ACC112 (cell line): ENCODE measurements at regions not wholly inside any gene's neighbourhood (a gene's known extent, or its start where the extent isn't known, plus 50 kb on each side); places are given as distances from the start of the nearest gene placed in this dataset.

Source experiments
- H2AFZ ChIP-seq: fragments of 200-600 bp; sonication (generic); one replicate; pipeline ENCODE4 v1.6.0; 2017; ENCODE audit warnings: antibody characterized with exemption, low read length; ENCODE audit not compliant: unreplicated experiment
- H3K27ac ChIP-seq: fragments of 200-600 bp; sonication (generic); 2 replicates; pipeline ENCODE4 v1.5.1; 2014; ENCODE audit warnings: low read depth, mild to moderate bottlenecking, antibody characterized with exemption, low read length, moderate library complexity
- H3K27me3 ChIP-seq: fragments of 200-600 bp; sonication (generic); 2 replicates; pipeline ENCODE4 v1.6.1; 2014; ENCODE audit warnings: mild to moderate bottlenecking, antibody characterized with exemption, low read length, moderate library complexity, mixed read lengths; ENCODE audit not compliant: insufficient read depth
- H3K36me3 ChIP-seq: fragments of 200-600 bp; sonication (generic); 2 replicates; pipeline ENCODE4 v1.6.1; 2016; ENCODE audit warnings: mild to moderate bottlenecking, antibody characterized with exemption, low read length, moderate library complexity, mixed read lengths; ENCODE audit not compliant: insufficient read depth
- H3K4me1 ChIP-seq: fragments of 200-600 bp; sonication (generic); one replicate; pipeline ENCODE4 v1.6.1; 2016; ENCODE audit warnings: low read length, mixed read lengths; ENCODE audit not compliant: insufficient read depth, unreplicated experiment, control insufficient read depth
- H3K4me3 ChIP-seq: fragments of 200-600 bp; sonication (generic); 2 replicates; pipeline ENCODE4 v1.5.1; 2014; ENCODE audit warnings: mild to moderate bottlenecking, low read depth, low read length
- H3K79me2 ChIP-seq: fragments of 200-600 bp; sonication (generic); one replicate; pipeline ENCODE4 v1.6.0; 2016; ENCODE audit warnings: low read length; ENCODE audit not compliant: control insufficient read depth, unreplicated experiment, insufficient read depth

DNA sequence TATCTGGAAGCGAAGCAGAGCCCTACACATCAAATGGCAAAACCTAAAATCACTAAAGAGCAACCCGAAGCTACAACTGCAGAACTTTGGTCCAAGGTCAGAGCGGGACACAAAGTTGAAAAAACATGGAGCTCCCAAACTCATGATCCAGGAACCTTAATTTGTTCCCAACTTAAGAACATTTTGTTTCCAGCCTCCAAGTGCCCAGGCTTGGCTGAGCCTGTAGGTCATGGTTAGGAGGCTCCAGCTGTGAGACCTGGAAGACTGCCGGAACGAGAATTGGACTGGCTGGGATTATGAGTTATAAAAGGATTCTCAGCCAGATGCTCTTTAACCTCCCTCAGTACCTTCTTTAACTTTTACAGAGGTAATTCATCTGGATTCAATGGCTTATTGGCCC, 349.1 kb upstream of the DDX53 start:
- no peak overlapping the region for H3K4me3 ChIP-seq
- no peak overlapping the region for H2AFZ ChIP-seq
- no peak overlapping the region for H3K27ac ChIP-seq

DNA sequence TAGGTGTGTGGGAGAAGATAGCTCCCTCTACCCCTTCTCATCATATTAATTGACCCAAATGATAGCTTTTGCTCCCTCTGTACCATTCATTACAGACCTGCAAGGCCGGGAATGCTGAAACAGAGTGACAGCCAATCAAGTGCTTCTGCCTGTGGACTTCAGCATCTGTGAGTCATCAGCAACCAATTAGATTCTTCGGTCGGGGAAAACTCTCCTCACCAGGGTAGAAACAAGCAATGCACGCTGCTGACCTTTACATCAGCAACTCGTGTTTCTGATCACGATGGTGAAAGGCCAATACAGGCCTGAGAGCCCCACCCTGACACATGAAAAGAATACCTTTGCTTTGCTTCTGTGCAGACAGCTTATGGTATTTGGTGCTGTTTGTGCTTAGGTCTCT, 347.2 kb upstream of the DDX53 start:
- Histone ChIP-seq H3K4me3 (no peak overlapping the region), H3K79me2 (no peaks in the 10 kb centered on the region), H3K27ac (no peak overlapping the region), H3K36me3 (no peaks in the 10 kb centered on the region), H2AFZ (no peak overlapping the region), H3K4me1 (no peaks in the 10 kb centered on the region), H3K27me3 (no peaks in the 10 kb centered on the region)

More for the DNA sequence above, 349.1 kb upstream of the DDX53 start:
- H3K36me3 ChIP-seq = no peaks in the 10 kb centered on the region
- H3K79me2 ChIP-seq = no peaks in the 10 kb centered on the region
- no peaks in the 10 kb centered on the region for H3K27me3 ChIP-seq
- no peaks in the 10 kb centered on the region for H3K4me1 ChIP-seq

DNA sequence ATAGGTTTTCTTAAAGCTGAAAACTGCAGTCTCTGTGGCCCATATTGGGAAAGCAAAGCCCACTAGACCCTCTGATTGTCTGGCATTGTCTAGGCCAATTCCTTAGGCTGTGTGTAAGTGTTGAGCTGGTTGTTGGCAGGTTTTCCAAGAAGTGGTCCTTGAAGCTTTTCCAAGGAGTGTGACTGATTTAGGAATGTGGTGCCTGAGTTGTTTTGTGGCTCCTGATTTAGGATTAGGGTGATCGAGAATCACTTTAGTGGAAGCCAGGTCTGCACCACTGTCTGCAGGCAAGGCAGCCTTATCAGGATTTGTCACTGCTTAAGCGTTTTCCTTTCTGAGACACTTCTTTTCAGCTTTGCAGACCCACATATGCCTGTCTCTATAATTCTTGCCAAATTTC, 339.0 kb upstream of the DDX53 start:
- Histone ChIP-seq H3K4me3 (no peak overlapping the region), H3K4me1 (no peaks in the 10 kb centered on the region), H3K36me3 (no peaks in the 10 kb centered on the region), H3K27me3 (no peaks in the 10 kb centered on the region), H3K27ac (no peak overlapping the region), H2AFZ (no peak overlapping the region), H3K79me2 (no peaks in the 10 kb centered on the region)

DNA sequence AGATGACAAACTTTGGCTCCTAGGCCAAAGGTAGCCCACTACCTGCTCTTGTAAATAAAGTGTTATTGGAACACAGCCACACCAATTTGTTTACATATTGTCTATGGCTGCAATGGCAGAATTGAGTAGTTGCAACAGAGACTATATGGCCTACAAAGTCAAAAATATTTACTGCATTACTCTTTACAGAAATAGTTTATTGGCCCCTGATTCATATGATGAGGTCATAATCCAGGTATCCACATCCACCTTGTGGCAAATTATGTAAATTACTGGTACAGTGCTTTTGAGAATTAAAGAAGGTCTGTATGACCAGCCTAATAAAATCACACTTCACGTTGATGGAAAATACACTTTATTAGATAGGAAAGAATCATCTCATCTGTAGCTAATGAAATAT, 337.0 kb upstream of the DDX53 start:
- no peaks in the 10 kb centered on the region for H3K4me1 ChIP-seq
- no peak overlapping the region for H3K4me3 ChIP-seq
- H2AFZ ChIP-seq = no peak overlapping the region
- H3K36me3 ChIP-seq = no peaks in the 10 kb centered on the region
- no peaks in the 10 kb centered on the region for H3K27me3 ChIP-seq
- H3K27ac ChIP-seq = no peak overlapping the region
- no peaks in the 10 kb centered on the region for H3K79me2 ChIP-seq

DNA sequence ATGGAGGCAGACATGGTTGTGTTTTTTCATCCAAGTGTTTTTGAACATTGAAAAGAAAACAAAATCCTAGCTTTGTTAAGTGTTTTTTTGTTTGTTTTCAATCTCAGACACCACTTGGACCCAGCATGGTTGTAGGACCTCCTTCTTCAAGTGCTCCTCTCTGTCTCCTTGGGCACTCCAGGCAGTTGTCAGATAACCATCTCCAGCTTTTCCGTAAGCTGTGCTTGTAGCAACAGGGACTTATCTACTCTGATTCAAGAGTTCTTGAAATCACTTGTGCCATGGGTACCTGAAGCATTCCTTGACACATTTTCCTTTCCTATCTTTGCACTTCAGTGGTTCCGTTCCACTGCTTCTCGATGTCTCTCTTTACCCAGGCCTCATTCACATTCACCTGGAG, 334.9 kb upstream of the DDX53 start:
- Histone ChIP-seq H2AFZ (no peak overlapping the region), H3K27ac (no peak overlapping the region), H3K79me2 (no peaks in the 10 kb centered on the region), H3K4me1 (no peaks in the 10 kb centered on the region), H3K4me3 (no peak overlapping the region), H3K27me3 (no peaks in the 10 kb centered on the region), H3K36me3 (no peaks in the 10 kb centered on the region)

DNA sequence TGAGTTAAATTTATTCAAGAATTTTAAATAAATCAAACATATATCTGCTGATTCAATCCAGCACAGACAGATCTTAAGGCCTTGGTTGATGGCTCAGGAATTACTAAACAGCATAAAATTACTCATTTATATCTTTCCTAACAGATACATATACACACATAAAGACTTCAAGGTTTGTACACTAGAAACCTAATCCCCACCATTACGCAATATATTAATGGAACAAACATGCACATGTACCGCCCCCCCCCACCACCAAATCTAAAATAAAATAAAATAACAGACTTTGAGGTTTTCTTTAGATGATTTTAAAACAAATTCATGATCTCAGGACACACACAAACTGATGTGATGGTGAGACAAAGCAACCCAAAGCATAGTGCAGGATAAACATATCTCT, 333.9 kb upstream of the DDX53 start:
- Histone ChIP-seq H3K27me3 (no peaks in the 10 kb centered on the region), H2AFZ (no peak overlapping the region), H3K4me3 (no peak overlapping the region), H3K36me3 (no peaks in the 10 kb centered on the region), H3K4me1 (no peaks in the 10 kb centered on the region), H3K79me2 (no peaks in the 10 kb centered on the region), H3K27ac (no peak overlapping the region)

DNA sequence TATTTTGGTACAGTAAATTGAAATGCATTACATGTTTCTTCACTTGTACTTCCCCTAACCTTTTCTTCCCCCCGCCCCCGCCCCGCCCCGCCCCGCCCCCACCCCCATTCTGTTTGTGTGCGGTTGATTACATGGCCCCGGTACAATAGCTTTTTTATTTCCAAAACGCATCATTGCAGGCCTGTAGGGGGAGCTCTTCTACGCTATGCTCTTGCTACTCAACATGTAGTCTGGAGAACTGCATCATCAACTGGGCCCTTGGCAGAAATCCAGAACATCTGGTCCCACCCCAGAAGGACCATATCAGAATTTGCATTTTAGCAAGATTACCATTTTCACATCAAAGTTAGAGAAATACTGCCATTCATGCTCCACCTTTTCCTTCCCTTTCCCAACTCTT, 333.3 kb upstream of the DDX53 start:
- Histone ChIP-seq H3K79me2 (no peaks in the 10 kb centered on the region), H3K4me1 (no peaks in the 10 kb centered on the region), H3K27me3 (no peaks in the 10 kb centered on the region), H3K4me3 (no peak overlapping the region), H2AFZ (no peak overlapping the region), H3K27ac (no peak overlapping the region), H3K36me3 (no peaks in the 10 kb centered on the region)

DNA sequence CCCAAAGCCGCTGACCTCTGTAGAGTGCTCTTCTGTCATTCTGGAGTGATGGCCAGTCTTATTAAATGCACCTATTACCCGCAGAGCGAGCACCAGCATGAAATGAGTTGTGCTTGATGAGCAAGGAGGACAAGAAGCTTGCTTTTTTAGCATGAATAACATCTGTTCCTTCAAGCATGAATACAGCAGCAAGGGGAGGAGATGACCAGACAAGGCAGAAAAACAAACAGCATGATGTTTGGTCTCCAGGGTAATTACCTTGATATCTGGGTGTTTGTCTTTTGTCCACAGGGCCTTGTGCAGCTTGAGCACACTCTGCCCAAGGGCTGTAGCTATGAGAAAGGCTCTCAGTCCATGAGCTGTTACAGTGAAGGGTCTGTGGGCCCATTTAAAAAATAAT, 324.8 kb upstream of the DDX53 start:
- Histone ChIP-seq H3K4me1 (no peaks in the 10 kb centered on the region), H3K27me3 (no peaks in the 10 kb centered on the region), H3K36me3 (no peaks in the 10 kb centered on the region), H3K79me2 (no peaks in the 10 kb centered on the region), H2AFZ (no peak overlapping the region), H3K27ac (no peak overlapping the region), H3K4me3 (no peak overlapping the region)

DNA sequence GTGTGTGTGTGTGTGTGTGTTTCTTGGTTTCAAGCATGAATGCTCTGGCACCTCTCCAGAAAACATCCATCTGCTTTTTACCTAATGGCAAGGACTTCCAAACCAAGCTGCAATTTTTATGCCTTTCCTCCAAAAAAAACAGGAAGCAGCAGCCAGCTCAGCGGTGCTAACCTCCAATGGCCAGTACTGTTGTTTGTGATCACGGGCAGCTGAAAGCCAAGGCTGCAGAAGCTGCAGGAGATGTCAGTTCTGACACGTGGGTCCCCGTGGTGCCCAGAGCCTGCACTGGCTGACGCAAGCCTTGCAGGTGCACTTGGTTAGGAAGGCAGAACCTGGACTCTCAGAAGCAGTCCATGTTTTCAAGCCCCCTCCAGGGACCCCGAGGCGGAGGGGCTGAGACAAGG, 313.6 kb upstream of the DDX53 start:
- no peaks in the 10 kb centered on the region for H3K79me2 ChIP-seq
- peaks cover 18% of the 10 kb centered on the region for H3K4me1 ChIP-seq
- H3K27me3 ChIP-seq = no peaks in the 10 kb centered on the region
- H3K36me3 ChIP-seq = no peaks in the 10 kb centered on the region
- no peak overlapping the region for H3K27ac ChIP-seq
- H3K4me3 ChIP-seq = peak overlapping the region; percentile 43; the same call in 1 of the 2 replicates
- peak overlapping the region; percentile 32 for H2AFZ ChIP-seq

DNA sequence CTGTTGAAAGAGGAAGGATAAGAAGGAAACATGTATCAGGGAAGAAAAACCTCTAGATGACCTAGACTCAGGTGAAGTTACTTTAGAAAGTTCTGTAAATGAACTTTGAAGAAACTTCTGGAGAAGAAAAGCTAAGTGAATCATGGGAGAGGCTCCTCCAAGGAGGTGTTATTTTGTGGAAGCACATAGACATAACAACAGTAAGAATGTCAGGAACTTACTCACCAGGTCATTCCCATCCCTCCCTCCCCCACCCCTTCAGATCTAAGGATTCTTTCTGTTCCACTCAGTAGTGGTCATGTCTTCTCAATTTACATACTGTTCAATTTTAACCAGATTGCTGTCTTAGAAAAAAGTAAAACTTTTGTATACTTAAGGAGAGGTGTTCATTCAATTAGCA, 310.5 kb upstream of the DDX53 start:
- Histone ChIP-seq H3K36me3 (no peaks in the 10 kb centered on the region), H3K4me3 (no peak overlapping the region), H3K27me3 (no peaks in the 10 kb centered on the region), H3K4me1 (peaks cover 18% of the 10 kb centered on the region), H3K79me2 (no peaks in the 10 kb centered on the region), H3K27ac (no peak overlapping the region), H2AFZ (no peak overlapping the region)

DNA sequence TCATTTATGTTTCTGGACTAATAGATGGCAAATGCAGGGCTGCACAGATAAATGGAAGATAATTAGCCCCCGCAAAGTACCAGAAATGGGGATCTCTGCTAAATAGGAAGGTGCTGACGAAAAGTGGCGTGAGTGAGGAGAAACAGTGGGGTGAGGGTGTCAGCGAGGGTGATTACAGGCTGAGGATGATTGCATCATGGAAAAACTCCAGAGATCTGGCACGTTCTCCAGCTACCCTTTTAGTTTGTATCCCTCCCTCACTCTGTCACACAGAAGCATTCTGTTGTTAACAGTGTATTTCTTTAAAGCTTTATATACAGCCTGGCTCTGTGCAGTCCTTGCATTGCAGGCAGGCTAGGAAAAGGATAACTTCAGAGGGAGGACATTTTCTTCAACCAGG, 309.6 kb upstream of the DDX53 start:
- no peak overlapping the region for H3K27ac ChIP-seq
- H3K27me3 ChIP-seq = no peaks in the 10 kb centered on the region
- no peak overlapping the region for H2AFZ ChIP-seq
- H3K79me2 ChIP-seq = no peaks in the 10 kb centered on the region
- H3K4me1 ChIP-seq = peaks cover 18% of the 10 kb centered on the region
- no peaks in the 10 kb centered on the region for H3K36me3 ChIP-seq
- H3K4me3 ChIP-seq = no peak overlapping the region
